GM12874 (cell line): ENCODE measurements at regions not wholly inside any gene's neighbourhood (a gene's known extent, or its start where the extent isn't known, plus 50 kb on each side); places are given as distances from the start of the nearest gene placed in this dataset.

Source experiments
- TF ChIP-seq, protein P1 (sequence below): IDR thresholded peaks from 2 replicates; pipeline ENCODE4 v1.5.1; 2011; ENCODE audit warnings: low read depth, mild to moderate bottlenecking, control low read depth, low read length, moderate library complexity; ENCODE audit not compliant: insufficient read depth

DNA sequence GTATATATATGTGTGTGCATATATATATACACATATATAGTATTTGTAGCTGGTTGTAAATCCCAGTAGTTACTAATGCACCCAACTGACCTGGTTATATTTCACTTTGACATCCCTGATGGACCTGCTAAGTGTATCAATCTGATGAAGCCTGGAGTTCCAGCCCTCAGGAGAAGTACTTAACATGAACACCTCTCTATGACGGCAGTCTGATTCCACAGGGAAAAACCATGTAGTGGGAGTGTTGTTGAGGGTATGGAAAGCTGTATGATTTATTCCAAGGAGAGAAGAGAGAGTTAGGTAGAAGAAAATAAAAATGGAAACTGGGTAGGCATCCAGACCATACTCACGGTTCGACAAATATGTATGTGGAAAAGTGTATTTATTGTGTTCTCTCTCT is 531.2 kb upstream of the SEMA6D start:
- TF ChIP-seq, protein P1, sequence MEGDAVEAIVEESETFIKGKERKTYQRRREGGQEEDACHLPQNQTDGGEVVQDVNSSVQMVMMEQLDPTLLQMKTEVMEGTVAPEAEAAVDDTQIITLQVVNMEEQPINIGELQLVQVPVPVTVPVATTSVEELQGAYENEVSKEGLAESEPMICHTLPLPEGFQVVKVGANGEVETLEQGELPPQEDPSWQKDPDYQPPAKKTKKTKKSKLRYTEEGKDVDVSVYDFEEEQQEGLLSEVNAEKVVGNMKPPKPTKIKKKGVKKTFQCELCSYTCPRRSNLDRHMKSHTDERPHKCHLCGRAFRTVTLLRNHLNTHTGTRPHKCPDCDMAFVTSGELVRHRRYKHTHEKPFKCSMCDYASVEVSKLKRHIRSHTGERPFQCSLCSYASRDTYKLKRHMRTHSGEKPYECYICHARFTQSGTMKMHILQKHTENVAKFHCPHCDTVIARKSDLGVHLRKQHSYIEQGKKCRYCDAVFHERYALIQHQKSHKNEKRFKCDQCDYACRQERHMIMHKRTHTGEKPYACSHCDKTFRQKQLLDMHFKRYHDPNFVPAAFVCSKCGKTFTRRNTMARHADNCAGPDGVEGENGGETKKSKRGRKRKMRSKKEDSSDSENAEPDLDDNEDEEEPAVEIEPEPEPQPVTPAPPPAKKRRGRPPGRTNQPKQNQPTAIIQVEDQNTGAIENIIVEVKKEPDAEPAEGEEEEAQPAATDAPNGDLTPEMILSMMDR: no peak

DNA sequence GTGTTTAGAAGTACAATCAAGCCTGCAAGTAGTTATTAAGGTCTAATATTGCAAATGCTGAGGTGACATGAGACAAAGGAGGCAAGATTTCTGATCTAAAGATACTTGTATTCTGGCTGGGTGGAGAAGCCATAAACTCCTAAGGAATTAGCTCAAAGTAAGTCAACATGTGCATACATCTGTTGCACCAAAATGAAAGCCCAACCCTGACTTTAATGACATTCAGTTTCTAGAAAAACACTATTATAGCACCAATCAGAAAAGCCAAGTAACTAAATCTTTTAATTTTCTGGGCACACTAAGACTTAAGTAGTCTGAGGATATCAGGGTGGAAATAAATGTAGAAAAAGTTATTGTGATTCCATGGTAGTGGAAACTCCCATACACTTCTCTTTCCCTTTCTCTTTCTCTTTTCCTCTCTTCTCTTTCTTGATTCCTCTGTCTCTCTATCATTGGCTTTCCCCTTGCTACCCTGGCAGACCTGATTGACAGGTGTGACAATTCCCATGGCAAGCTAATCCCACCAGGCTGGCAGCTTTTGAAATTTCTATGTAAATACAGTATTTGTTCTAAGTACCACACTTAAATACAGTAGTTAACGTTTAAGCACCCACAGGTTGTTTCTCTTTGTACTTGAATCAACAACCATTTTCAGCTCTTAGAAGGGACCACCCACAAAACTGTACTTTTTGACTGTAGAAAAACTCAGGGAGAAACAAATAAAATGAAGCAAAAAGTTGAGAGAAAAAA is 528.4 kb upstream of the SEMA6D start:
- TF ChIP-seq, protein P1: no peak

DNA sequence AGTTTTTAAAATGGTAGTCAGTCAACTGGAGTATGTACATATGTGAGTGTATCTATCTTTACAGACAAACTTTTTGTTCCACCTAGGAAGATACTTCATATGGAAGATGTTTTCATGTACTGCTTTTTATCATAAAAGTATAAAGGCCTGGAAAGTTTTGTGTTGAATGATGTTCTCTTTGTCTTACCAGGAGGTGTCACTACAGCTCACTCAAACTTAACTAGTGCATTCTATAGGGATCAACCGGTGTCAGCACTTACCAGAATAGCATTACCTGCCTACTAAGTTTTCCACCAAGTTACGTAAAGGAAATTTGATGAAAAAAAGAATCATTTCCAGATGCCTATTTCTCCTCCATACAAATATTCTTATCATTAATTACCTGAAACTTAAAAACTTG is 522.6 kb upstream of the SEMA6D start:
- TF ChIP-seq, protein P1: no peak

DNA sequence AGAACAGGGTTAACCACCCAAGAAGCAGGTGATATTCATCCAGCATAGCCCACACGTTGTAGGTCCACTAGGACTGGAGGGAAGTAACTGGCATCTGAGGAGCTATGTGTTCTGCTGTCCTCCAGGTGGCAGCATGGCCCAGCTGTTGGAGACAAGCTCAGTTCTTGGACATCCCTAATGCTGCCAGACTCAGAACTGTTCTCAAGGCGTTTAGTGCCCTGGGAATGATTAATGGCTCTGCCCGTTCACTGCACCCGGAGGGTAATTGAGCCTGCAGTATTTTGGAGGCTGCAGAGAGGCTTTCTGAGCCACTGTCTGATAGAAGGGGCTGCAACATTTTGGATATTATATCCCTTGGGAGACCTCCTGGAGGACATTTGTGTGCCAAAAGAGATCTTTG is 521.3 kb upstream of the SEMA6D start:
- TF ChIP-seq, protein P1: peak; percentile 77

DNA sequence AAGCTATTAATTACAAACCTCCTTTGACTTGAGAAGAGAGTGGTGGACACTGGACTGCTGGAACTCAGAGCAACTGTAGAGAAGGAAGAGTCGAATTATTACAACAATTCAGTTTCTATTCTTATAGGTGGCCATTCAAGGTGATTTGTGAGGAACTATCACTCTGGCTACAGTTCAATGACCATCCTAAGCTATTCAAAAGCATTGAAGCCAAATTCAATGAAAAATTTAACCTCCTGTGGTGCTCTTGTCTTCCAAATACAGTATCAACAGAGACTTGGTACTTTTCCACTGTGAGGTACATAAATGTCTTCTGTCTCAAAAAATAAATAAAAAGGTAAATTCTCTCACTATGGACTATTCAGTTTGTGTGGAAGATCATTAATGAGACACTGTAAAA is 513.3 kb upstream of the SEMA6D start:
- TF ChIP-seq, protein P1: no peak

DNA sequence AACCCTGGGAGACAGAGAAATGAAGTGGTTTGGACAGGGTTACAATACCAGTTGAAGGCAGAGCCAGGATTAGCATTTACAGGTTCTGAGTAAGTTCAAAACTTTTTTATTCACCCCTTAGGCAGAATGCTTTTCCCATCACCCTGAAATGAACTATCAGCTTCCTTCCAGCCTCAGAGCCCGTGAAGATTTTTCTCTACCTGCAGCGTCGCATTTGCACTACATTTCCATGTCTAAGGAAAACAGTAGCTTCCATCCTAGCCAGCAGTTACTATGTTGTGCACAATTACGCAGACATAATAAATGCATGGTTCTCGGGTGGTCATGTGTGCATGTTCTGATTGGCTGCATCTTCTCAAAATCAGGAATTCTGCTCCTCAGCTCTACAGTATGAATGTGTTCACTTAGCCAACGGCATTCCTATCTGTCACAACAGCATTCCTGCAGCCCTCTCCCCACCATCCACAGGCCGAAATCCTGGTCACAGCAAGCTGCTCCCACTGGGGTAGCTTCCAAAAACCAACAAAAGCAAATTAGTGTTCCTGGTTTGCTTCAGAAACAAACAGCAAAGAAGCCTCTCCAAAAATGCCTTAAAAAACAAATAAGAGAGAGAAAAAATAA is 510.8 kb upstream of the SEMA6D start:
- TF ChIP-seq, protein P1: no peak

DNA sequence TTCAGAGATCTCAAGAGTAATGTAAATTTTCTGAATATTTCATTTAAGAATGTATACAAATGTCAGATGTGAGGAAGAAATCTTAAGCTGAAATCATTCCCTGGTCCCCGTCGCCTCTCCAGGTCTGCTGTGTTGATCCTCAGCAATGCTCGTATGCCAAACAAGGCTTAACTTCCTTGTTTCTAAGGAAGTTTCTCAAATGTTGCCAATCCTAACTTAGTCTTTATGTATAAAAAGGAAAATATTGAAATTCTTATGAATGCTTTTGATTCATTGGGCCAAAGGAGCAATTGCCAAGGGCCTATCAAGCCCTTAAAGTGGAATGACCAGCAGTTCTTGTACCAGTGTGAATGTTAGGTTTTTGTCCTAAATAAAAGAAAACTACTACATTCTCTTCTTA is 507.7 kb upstream of the SEMA6D start:
- TF ChIP-seq, protein P1: no peak
